K562 (cell line): ENCODE measurements at regions not wholly inside any gene's neighbourhood (a gene's known extent, or its start where the extent isn't known, plus 50 kb on each side); places are given as distances from the start of the nearest gene placed in this dataset.

Experiments
- BCLAF1 ChIP-seq, 2 experiments: fragments of 450-650 bp in 1 of 2; IDR thresholded peaks; 2 replicates each; pipeline ENCODE4 v1.6.1; 2011 to 2017; ENCODE audit warnings: low read depth in 2 of 2, antibody characterized with exemption in 1 of 2, borderline replicate concordance in 1 of 2, low read length in 1 of 2, mild to moderate bottlenecking in 1 of 2, mixed read lengths in 1 of 2; ENCODE audit not compliant: control insufficient read depth in 1 of 2
- CTCF ChIP-seq, 3 experiments: IDR thresholded peaks in 2 of 3; conservative IDR thresholded peaks in 1 of 3; 2 replicates each; pipeline ENCODE4 v1.5.1; 2011 to 2012; ENCODE audit warnings: low read length in 3 of 3, mild to moderate bottlenecking in 3 of 3, control low read depth in 2 of 3, improper control_type of control experiment in 1 of 3, inconsistent platforms in 1 of 3, low read depth in 1 of 3, mixed read lengths in 1 of 3, moderate library complexity in 1 of 3; ENCODE audit not compliant: insufficient read depth in 2 of 3
- CUX1 ChIP-seq: fragments of 200-800 bp; sonication (Bioruptor generic); IDR thresholded peaks from 2 replicates; pipeline ENCODE4 v1.6.1; 2016; ENCODE audit warnings: missing genetic modification characterization, missing compliant biosample characterization
- DPF2 ChIP-seq: fragments of 450-650 bp; IDR thresholded peaks from 2 replicates; pipeline ENCODE4 v1.6.1; 2016
- FOXK1 ChIP-seq: sonication (generic); formaldehyde crosslinking; IDR thresholded peaks from 2 replicates; pipeline ENCODE4 v1.8.0; 2022; ENCODE audit warnings: missing genetic modification reagents, mild to moderate bottlenecking, borderline replicate concordance
- FOXM1 ChIP-seq, 2 experiments: fragments of 450-650 bp in 1 of 2; sonication (generic) in 1 of 2; formaldehyde crosslinking in 1 of 2; IDR thresholded peaks; 2 replicates each; pipeline versions ENCODE4 v1.6.1 to v1.9.0; 2017 to 2022; ENCODE audit warnings: low read depth in 2 of 2, mild to moderate bottlenecking in 2 of 2, missing genetic modification reagents in 1 of 2, moderate library complexity in 1 of 2
- HMGXB4 ChIP-seq: sonication (generic); formaldehyde crosslinking; IDR thresholded peaks from 2 replicates; pipeline ENCODE4 v1.8.1; 2023; ENCODE audit warnings: mild to moderate bottlenecking, missing genetic modification reagents
- NFATC3 ChIP-seq: fragments of 450-650 bp; IDR thresholded peaks from 2 replicates; pipeline ENCODE4 v1.6.1; 2017; ENCODE audit warnings: mild to moderate bottlenecking
- NRF1 ChIP-seq, 2 experiments: fragments of 450-650 bp; IDR thresholded peaks in 1 of 2; conservative IDR thresholded peaks in 1 of 2; 2 replicates each; pipeline ENCODE4 v1.6.1; 2014; ENCODE audit warnings: mild to moderate bottlenecking in 2 of 2
- RBM39 ChIP-seq: fragments of 200-400 bp; formaldehyde crosslinking; optimal IDR thresholded peaks from 2 replicates; pipeline ENCODE3; 2018; ENCODE audit warnings: low read depth, low read length
- SOX6 ChIP-seq: fragments of 450-650 bp; IDR thresholded peaks from 2 replicates; pipeline ENCODE4 v1.6.1; 2014; ENCODE audit warnings: mild to moderate bottlenecking
- TAF7 ChIP-seq: fragments of 450-650 bp; IDR thresholded peaks from 2 replicates; pipeline ENCODE4 v1.6.1; 2016; ENCODE audit warnings: missing genetic modification characterization, missing compliant biosample characterization
- ZNF274 ChIP-seq: IDR thresholded peaks from 2 replicates; pipeline ENCODE4 v1.6.1; 2011; ENCODE audit warnings: low read depth, mild to moderate bottlenecking, low read length, moderate library complexity, borderline replicate concordance
- ZNF384 ChIP-seq: IDR thresholded peaks from 2 replicates; pipeline ENCODE4 v1.6.1; 2012; ENCODE audit warnings: low read depth, low read length, improper control_type of control experiment

GRCh38 chr10:83934062-83934461 lies 205.2 kb upstream of the GHITM start:
- TF ChIP-seq TAF7 (no peak), ZNF384 (no peak), ZNF274 (no peak), NRF1 (conservative IDR thresholded peaks at IDR 0.05 in 1 of 2, IDR thresholded peaks at IDR 0.05 in 1 of 2) (no peak), DPF2 (no peak), NFATC3 (no peak), FOXK1 (CRISPR knock-in tag) (no peak), BCLAF1 (IDR thresholded peaks at IDR 0.05; ENCODE audit: borderline replicate concordance in 1 of 2, control insufficient read depth in 1 of 2, low read depth in 2 of 2, low read length in 1 of 2) (no peak), RBM39 (no peak), SOX6 (no peak), HMGXB4 (no peak), FOXM1 (IDR thresholded peaks at IDR 0.05; ENCODE audit: low read depth) (no peak), FOXM1 (CRISPR knock-in tag; IDR thresholded peaks at IDR 0.05; ENCODE audit: low read depth) (no peak), CUX1 (CRISPR knock-in tag) (no peak), CTCF (IDR thresholded peaks at IDR 0.05 in 2 of 3, conservative IDR thresholded peaks at IDR 0.05 in 1 of 3; ENCODE audit: insufficient read depth in 2 of 3, low read depth in 1 of 3, low read length in 3 of 3) (no peak)
